K562 (cell line): ENCODE measurements at regions not wholly inside any gene's neighbourhood (a gene's known extent, or its start where the extent isn't known, plus 50 kb on each side); places are given as distances from the start of the nearest gene placed in this dataset.

ENCODE experiments used
- ATAC-seq: fragments of 200-7000 bp; cut with Tn5 transposase; 3 replicates; pipeline ENCODE4 v1.9.1; 2020; ENCODE audit warnings: moderate library complexity
- BruUV-seq: library from RNA; stranded (reverse); fragments of 400-500 nt; replicated peaks from 2 replicates; lab custom pipeline; 2021; lab: Mats Ljungman, UMichigan
- CTCF ChIA-PET: fragments of 300-600 bp; formaldehyde crosslinking; extraction: SDS; loops from one replicate; lab custom pipeline; 2021; ENCODE audit warnings: low intra/inter-chr PET ratio; lab: Yijun Ruan, JAX
- POLR2A ChIA-PET: fragments of 300-600, 350-650 bp; sonication (Branson Sonifier 250); formaldehyde crosslinking; extraction: SDS; loops from one replicate; lab custom pipeline; 2021; ENCODE audit warnings: antibody characterized with exemption, inconsistent platforms; lab: Yijun Ruan, JAX
- DNase-seq, 4 experiments: peaks; one replicate each; pipeline versions ENCODE4 v3.0.0 to v3.0.0-alpha.2; 2011 to 2018; ENCODE audit warnings: low spot score in 3 of 4, mixed read lengths in 3 of 4; ENCODE audit errors: extremely low read depth in 1 of 4
- FAIRE-seq: peaks from 2 replicates; lab custom pipeline; 2011; peaks lifted over from hg19 to GRCh38; lab: Jason Lieb, UNC
- H2AFZ ChIP-seq: 2 replicates; pipeline ENCODE4 v1.6.0; 2011; ENCODE audit warnings: low read depth, low read length, control low read depth, inconsistent platforms
- H3K27ac ChIP-seq: fragments of 200-600 bp; 3 replicates; pipeline ENCODE4 v1.8.0; 2011; ENCODE audit warnings: low read depth, mild to moderate bottlenecking, control low read depth, inconsistent platforms, low read length, moderate library complexity, mixed read lengths; ENCODE audit errors: extremely low read depth
- H3K27me3 ChIP-seq, 2 experiments: fragments of 300-600 bp in 1 of 2; 2 replicates in 1 of 2; 3 replicates in 1 of 2; pipeline versions ENCODE4 v1.6.0 to v1.8.0; 2011; ENCODE audit warnings: inconsistent platforms in 2 of 2, low read length in 2 of 2, mild to moderate bottlenecking in 1 of 2, mixed read lengths in 1 of 2, moderate library complexity in 1 of 2; ENCODE audit not compliant: control insufficient read depth in 2 of 2, insufficient read depth in 2 of 2
- H3K36me3 ChIP-seq: fragments of 300-600 bp; 3 replicates; pipeline ENCODE4 v1.8.0; 2011; ENCODE audit warnings: mild to moderate bottlenecking, low read length, inconsistent platforms; ENCODE audit not compliant: control insufficient read depth, insufficient read depth
- H3K4me1 ChIP-seq, 2 experiments: fragments of 200-600 bp in 1 of 2; replicated peaks in 1 of 2; 2 replicates in 1 of 2; 3 replicates in 1 of 2; pipeline versions ENCODE4 v1.5.1 to v1.8.0; 2011; ENCODE audit warnings: inconsistent platforms in 2 of 2, low read length in 2 of 2, mild to moderate bottlenecking in 1 of 2, mixed read lengths in 1 of 2, moderate library complexity in 1 of 2; ENCODE audit not compliant: control insufficient read depth in 2 of 2, insufficient read depth in 2 of 2
- H3K4me2 ChIP-seq: 2 replicates; pipeline ENCODE4 v1.6.1; 2011; ENCODE audit warnings: low read length, control low read depth, inconsistent platforms, mixed read lengths; ENCODE audit not compliant: insufficient read depth
- H3K4me3 ChIP-seq: fragments of 200-600 bp; sonication (generic), shearing (Covaris generic); 2 replicates; pipeline ENCODE4 v1.5.1; 2016; ENCODE audit warnings: control low read depth, inconsistent platforms
- H3K79me2 ChIP-seq: fragments of 200-600 bp; 3 replicates; pipeline ENCODE4 v1.8.0; 2011; ENCODE audit warnings: low read length, inconsistent platforms; ENCODE audit not compliant: control insufficient read depth, insufficient read depth
- H3K9ac ChIP-seq, 2 experiments: 2 replicates each; pipeline versions ENCODE4 v1.6.0 to v1.6.1; 2011; ENCODE audit warnings: low read depth in 2 of 2, low read length in 2 of 2, control low read depth in 1 of 2, inconsistent platforms in 1 of 2, mild to moderate bottlenecking in 1 of 2, mixed read lengths in 1 of 2; ENCODE audit not compliant: insufficient read depth in 1 of 2
- H3K9me1 ChIP-seq: one replicate; pipeline ENCODE4 v1.6.0; 2011; ENCODE audit warnings: inconsistent platforms, mild to moderate bottlenecking, low read length, moderate library complexity; ENCODE audit not compliant: control insufficient read depth, insufficient read depth
- H3K9me3 ChIP-seq: replicated peaks from 2 replicates; pipeline ENCODE4 v1.5.1; 2011; ENCODE audit warnings: low read depth, low read length, inconsistent platforms; ENCODE audit not compliant: control insufficient read depth, insufficient read depth
- H4K20me1 ChIP-seq: replicated peaks from 2 replicates; pipeline ENCODE4 v1.6.1; 2011; ENCODE audit warnings: low read length, inconsistent platforms, mixed read lengths; ENCODE audit not compliant: control insufficient read depth, insufficient read depth
- ARHGAP35 ChIP-seq: fragments of 450-650 bp; IDR thresholded peaks from 2 replicates; pipeline ENCODE4 v1.6.1; 2018; ENCODE audit not compliant: partially characterized antibody
- CLOCK ChIP-seq: fragments of 250-450 bp; sonication (Bioruptor Pico); IDR thresholded peaks from 2 replicates; pipeline ENCODE4 v1.4.0; 2020; ENCODE audit warnings: mild to moderate bottlenecking, moderate library complexity, borderline replicate concordance
- GABPB1 ChIP-seq: sonication (generic); formaldehyde crosslinking; IDR thresholded peaks from 2 replicates; pipeline ENCODE4 v1.8.0; 2022; ENCODE audit warnings: mild to moderate bottlenecking, missing genetic modification reagents
- GMEB1 ChIP-seq: fragments of 250-450 bp; sonication (Bioruptor Pico); IDR thresholded peaks from 2 replicates; pipeline ENCODE4 v1.4.0; 2020; ENCODE audit warnings: mild to moderate bottlenecking
- HDAC2 ChIP-seq: fragments of 450-650 bp; IDR thresholded peaks from 2 replicates; pipeline ENCODE4 v1.6.1; 2016; ENCODE audit warnings: mild to moderate bottlenecking
- HMG20A ChIP-seq: fragments of 450-650 bp; formaldehyde crosslinking; conservative IDR thresholded peaks from 2 replicates; pipeline ENCODE4 v1.4.0; 2020; ENCODE audit warnings: mild to moderate bottlenecking, mixed read lengths
- JUN ChIP-seq, 2 experiments: sonication (generic) in 1 of 2; formaldehyde crosslinking in 1 of 2; IDR thresholded peaks; 2 replicates each; pipeline versions ENCODE4 v1.6.1 to v1.8.0; 2012 to 2022; ENCODE audit warnings: borderline replicate concordance in 2 of 2, mild to moderate bottlenecking in 2 of 2, improper control_type of control experiment in 1 of 2, low read depth in 1 of 2, low read length in 1 of 2, missing genetic modification reagents in 1 of 2
- MLLT1 ChIP-seq, 2 experiments: fragments of 450-650 bp; IDR thresholded peaks; 2 replicates each; pipeline ENCODE4 v1.6.1; 2016
- NFRKB ChIP-seq: fragments of 450-650 bp; IDR thresholded peaks from 2 replicates; pipeline ENCODE4 v1.6.1; 2016; ENCODE audit warnings: low read depth
- NR1H2 ChIP-seq: sonication (generic); formaldehyde crosslinking; IDR thresholded peaks from 2 replicates; pipeline ENCODE4 v1.4.0; 2020; ENCODE audit warnings: mild to moderate bottlenecking, missing genetic modification reagents
- RCOR1 ChIP-seq, 2 experiments: IDR thresholded peaks; 2 replicates each; pipeline ENCODE4 v1.6.1; 2012; ENCODE audit warnings: low read depth in 2 of 2, low read length in 2 of 2, borderline replicate concordance in 1 of 2, improper control_type of control experiment in 1 of 2
- RFX5 ChIP-seq: IDR thresholded peaks from 2 replicates; pipeline ENCODE4 v1.6.1; 2011; ENCODE audit warnings: low read depth, mild to moderate bottlenecking, improper control_type of control experiment, low read length
- ZNF584 ChIP-seq: fragments of 200-800 bp; sonication (Bioruptor generic); IDR thresholded peaks from 2 replicates; pipeline ENCODE4 v1.6.1; 2016; ENCODE audit warnings: low read depth, mild to moderate bottlenecking, missing genetic modification characterization, missing compliant biosample characterization
- WGBS: fragments of 100-300 bp; shearing (Covaris generic); methylation state at CpG from one replicate; pipeline ENCODE4 v1.1.6; 2016; ENCODE audit warnings: low coverage, mixed read lengths; ENCODE audit not compliant: insufficient coverage; ENCODE audit errors: missing lambda C conversion rate; 5-methylcytosine and 5-hydroxymethylcytosine counted together
- in situ Hi-C: fragments of 300-500 bp; cut with MboI; formaldehyde crosslinking; loops from 4 replicates; pipeline ENCODE4 v1.15.0; 2018; ENCODE audit warnings: inconsistent platforms, mixed read lengths
- intact Hi-C: fragments of 100-400 bp; cut with micrococcal nuclease; formaldehyde crosslinking; loops from 2 replicates; pipeline ENCODE4 v1.14.2; 2022

- WGBS = 5% methylated on average over 5 of the region's 5 CpGs
- intact Hi-C loops = loop anchor here (1.0 to 2.0 kb wide), 4 partner anchors 13 to 218 kb away; no protein-coding TSS in a partner anchor
- Histone ChIP-seq H4K20me1 (no peaks in the 10 kb centered on the region), H3K4me1 (peaks cover 27 to 89% of the 10 kb centered on the region in 2 experiments), H3K79me2 (peaks cover 36% of the 10 kb centered on the region), H2AFZ (0 out of 2 replicates have a peak overlapping the region, but pooled peaks have one; percentile 9), H3K9me1 (no peaks in the 10 kb centered on the region), H3K36me3 (peaks cover 13% of the 10 kb centered on the region), H3K4me3 (peak overlapping the region; percentile 44), H3K27ac (peak overlapping the region; percentile 100), H3K4me2 (peak overlapping the region; percentile 95), H3K9me3 (no peaks in the 10 kb centered on the region), H3K9ac (peak overlapping the region; percentile 2 to 91; a peak in 3 of 4 replicates), H3K27me3 (no peaks in the 10 kb centered on the region)
- FAIRE-seq (peak; percentile 86), DNase-seq (peak; percentile 84 to 93 (median 86)), ATAC-seq (peak; percentile 56)
- ChIA-PET CTCF (interaction anchor here (0.7 kb wide), 1 partner anchor 17 kb away, joined by 3 read pairs; no protein-coding TSS in a partner anchor), POLR2A (interaction anchor here (0.6 to 3.1 kb wide), 7 partner anchors 11 to 217 kb away, joined by 3 to 20 read pairs (median 3); partner anchors contain the start of gene WDR1)
- in situ Hi-C loops = no loop called here
- no TSS peak for BruUV-seq
- TF ChIP-seq RFX5 = no peak
- TF ChIP-seq ARHGAP35 = no peak
- no peak for TF ChIP-seq HMG20A
- peak; percentile 92 to 97 for TF ChIP-seq MLLT1 (IDR thresholded peaks at IDR 0.05)
- TF ChIP-seq NR1H2 (CRISPR knock-in tag) = no peak
- TF ChIP-seq GABPB1 (CRISPR knock-in tag) = peak; percentile 20
- TF ChIP-seq JUN (IDR thresholded peaks at IDR 0.05; ENCODE audit: borderline replicate concordance, low read depth, low read length) = peak; percentile 91
- peak; percentile 68; the same call in 1 of the 2 replicates for TF ChIP-seq JUN (CRISPR knock-in tag; IDR thresholded peaks at IDR 0.05; ENCODE audit: borderline replicate concordance)
- TF ChIP-seq RCOR1 (IDR thresholded peaks at IDR 0.05; ENCODE audit: borderline replicate concordance in 1 of 2, low read depth in 2 of 2, low read length in 2 of 2) = peak in 1 of 2 experiments; percentile 85; a peak in 2 of 4 replicates
- TF ChIP-seq ZNF584 (CRISPR knock-in tag) = peak; percentile 68; the same call in 1 of the 2 replicates
- no peak for TF ChIP-seq CLOCK
- no peak for TF ChIP-seq GMEB1 (CRISPR knock-in tag)
- peak; percentile 96 for TF ChIP-seq NFRKB
- peak; percentile 64 for TF ChIP-seq HDAC2
Observed at GRCh38 chr4:10185518-10186227, 69.1 kb upstream of the WDR1 start.
